ENCODE measurements at regions not wholly inside any gene's neighbourhood (a gene's known extent, or its start where the extent isn't known, plus 50 kb on each side); places are given as distances from the start of the nearest gene placed in this dataset.

DNA sequence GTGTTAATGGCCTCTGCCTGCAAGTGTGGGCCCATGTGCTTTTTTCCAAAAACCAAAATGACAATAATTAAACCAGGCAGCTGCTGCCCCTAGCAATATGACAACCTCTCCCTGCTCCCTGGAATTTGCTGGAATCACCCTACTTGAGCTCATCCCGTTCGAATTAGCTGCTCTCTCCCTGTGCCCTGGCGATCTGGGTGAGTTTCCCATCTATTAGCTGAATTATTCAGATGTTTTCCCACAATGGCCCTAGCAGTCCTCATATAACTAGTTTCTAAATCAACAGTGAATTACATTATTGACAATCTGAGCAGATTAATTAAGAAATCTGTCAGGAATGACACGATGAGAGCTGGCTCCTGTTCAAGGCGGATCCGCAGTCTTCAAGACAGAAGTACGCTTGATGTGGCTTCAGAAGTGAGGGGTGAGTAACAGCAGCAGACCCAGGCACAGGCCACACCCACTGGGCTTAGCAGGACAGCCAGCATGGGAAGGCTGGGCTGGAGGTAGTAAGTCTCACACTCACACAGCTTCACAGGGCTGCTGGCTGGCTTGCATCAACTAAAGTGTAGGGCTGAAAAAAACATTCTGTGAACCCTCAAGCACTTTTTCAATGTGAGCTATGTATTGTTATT is 366.2 kb upstream of the ID2 start:
- no peak overlapping the region for H3K4me3 ChIP-seq (ENCODE audit: low read depth, low read length)
- no CpG with 5 or more reads among the region's 7 CpGs for WGBS (ENCODE audit: extremely low coverage, insufficient coverage, insufficient read length)
- no peak overlapping the region for H3K27ac ChIP-seq (ENCODE audit: low read depth, low read length)

DNA sequence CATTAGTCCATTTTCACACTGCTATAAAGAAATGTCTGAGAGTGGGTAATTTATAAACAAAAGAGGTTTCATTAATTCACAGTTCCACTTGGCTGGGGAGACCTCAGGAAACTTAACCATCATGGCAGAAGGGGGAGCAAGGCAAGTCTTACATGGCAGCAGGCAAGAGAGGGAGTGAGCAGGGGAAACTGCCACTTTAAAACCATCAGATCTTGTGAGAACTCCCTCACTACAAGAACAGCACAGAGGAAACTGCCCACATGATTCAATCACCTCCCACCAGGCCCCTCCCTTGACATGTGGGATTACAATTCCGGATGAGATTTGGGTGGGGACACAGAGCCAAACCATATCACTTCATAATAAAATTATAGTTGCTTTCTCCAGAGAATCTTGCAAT is 365.5 kb upstream of the ID2 start:
- Histone ChIP-seq H3K4ac (ENCODE audit: low read depth, low read length) (no peak overlapping the region), H3K79me2 (ENCODE audit: control insufficient read depth, insufficient read depth, low read length, poor library complexity) (no peaks in the 10 kb centered on the region), H3K14ac (ENCODE audit: low read length) (no peak overlapping the region), H2BK120ac (ENCODE audit: insufficient read depth, low read length, poor library complexity) (no peak overlapping the region), H3K23ac (ENCODE audit: low read length) (no peak overlapping the region), H2BK12ac (ENCODE audit: low read length) (no peak overlapping the region), H3K4me2 (ENCODE audit: low read length) (no peak overlapping the region), H3K9me3 (ENCODE audit: insufficient read depth, low read depth, low read length) (peaks cover 3% of the 10 kb centered on the region), H3K18ac (ENCODE audit: low read length) (no peak overlapping the region), H4K91ac (ENCODE audit: low read depth, low read length) (no peak overlapping the region), H3K27me3 (ENCODE audit: insufficient read depth, low read length) (no peaks in the 10 kb centered on the region), H2AFZ (ENCODE audit: insufficient read depth, low read length, poor library complexity) (no peak overlapping the region), H4K8ac (ENCODE audit: low read depth, low read length) (no peak overlapping the region), H3K4me1 (ENCODE audit: control insufficient read depth in 1 of 2, insufficient read depth in 2 of 2, low read length in 2 of 2) (no peaks in the 10 kb centered on the region), H4K12ac (ENCODE audit: low read depth, low read length) (no peak overlapping the region), H2BK5ac (ENCODE audit: low read depth, low read length, poor library complexity) (no peak overlapping the region), H3K9ac (ENCODE audit: low read length) (no peak overlapping the region), H3K79me1 (ENCODE audit: low read length) (no peaks in the 10 kb centered on the region), H2AK5ac (ENCODE audit: low read length) (no peak overlapping the region), H3K27ac (ENCODE audit: low read depth, low read length) (no peak overlapping the region), H3K4me3 (ENCODE audit: low read depth, low read length) (no peak overlapping the region), H3K36me3 (ENCODE audit: control insufficient read depth in 1 of 2, insufficient read depth in 2 of 2, low read length in 2 of 2) (no peaks in the 10 kb centered on the region)
- no peak for DNase-seq
- WGBS (ENCODE audit: extremely low coverage, insufficient coverage, insufficient read length) = no CpG with 5 or more reads among the region's 1 CpG

More for the DNA sequence above, 366.2 kb upstream of the ID2 start:
- Histone ChIP-seq H3K9ac (ENCODE audit: low read length) (no peak overlapping the region), H2BK5ac (ENCODE audit: low read depth, low read length, poor library complexity) (no peak overlapping the region), H3K36me3 (ENCODE audit: control insufficient read depth in 1 of 2, insufficient read depth in 2 of 2, low read length in 2 of 2) (no peaks in the 10 kb centered on the region), H2BK12ac (ENCODE audit: low read length) (no peak overlapping the region), H2AK5ac (ENCODE audit: low read length) (no peak overlapping the region), H3K4me1 (ENCODE audit: control insufficient read depth in 1 of 2, insufficient read depth in 2 of 2, low read length in 2 of 2) (no peaks in the 10 kb centered on the region), H3K23ac (ENCODE audit: low read length) (no peak overlapping the region), H3K79me1 (ENCODE audit: low read length) (no peaks in the 10 kb centered on the region), H4K91ac (ENCODE audit: low read depth, low read length) (no peak overlapping the region), H4K8ac (ENCODE audit: low read depth, low read length) (no peak overlapping the region), H3K4me2 (ENCODE audit: low read length) (no peak overlapping the region), H2AFZ (ENCODE audit: insufficient read depth, low read length, poor library complexity) (no peak overlapping the region), H3K4ac (ENCODE audit: low read depth, low read length) (no peak overlapping the region), H3K79me2 (ENCODE audit: control insufficient read depth, insufficient read depth, low read length, poor library complexity) (no peaks in the 10 kb centered on the region), H4K12ac (ENCODE audit: low read depth, low read length) (no peak overlapping the region), H3K27me3 (ENCODE audit: insufficient read depth, low read length) (no peaks in the 10 kb centered on the region), H3K9me3 (ENCODE audit: insufficient read depth, low read depth, low read length) (peaks cover 3% of the 10 kb centered on the region), H3K14ac (ENCODE audit: low read length) (no peak overlapping the region), H3K18ac (ENCODE audit: low read length) (no peak overlapping the region), H2BK120ac (ENCODE audit: insufficient read depth, low read length, poor library complexity) (no peak overlapping the region)
- peak; percentile 71 to 79 for DNase-seq

DNA sequence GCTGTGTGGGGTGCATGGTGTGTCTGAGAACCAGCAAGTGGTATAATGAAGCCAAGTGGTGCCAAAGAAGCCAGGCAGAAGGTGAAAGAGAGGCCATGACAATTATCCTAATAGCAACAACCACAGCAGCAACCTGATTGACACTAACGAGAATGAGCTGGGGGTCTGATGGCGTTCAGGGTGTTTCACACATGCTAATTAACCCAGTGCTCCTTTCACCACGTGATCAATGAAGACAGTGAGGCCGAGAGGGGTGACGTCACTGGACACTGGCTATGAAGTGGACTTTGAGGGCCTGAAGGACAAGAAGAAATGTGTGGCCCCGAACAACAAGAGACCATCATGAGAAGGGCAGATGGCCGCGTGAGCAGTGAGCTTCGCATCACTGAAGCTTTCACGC is 364.4 kb upstream of the ID2 start:
- no peak overlapping the region for H4K8ac ChIP-seq (ENCODE audit: low read depth, low read length)
- H3K14ac ChIP-seq (ENCODE audit: low read length) = no peak overlapping the region
- H4K12ac ChIP-seq (ENCODE audit: low read depth, low read length) = no peak overlapping the region
- no peak overlapping the region for H2BK120ac ChIP-seq (ENCODE audit: insufficient read depth, low read length, poor library complexity)
- no peak overlapping the region for H2AFZ ChIP-seq (ENCODE audit: insufficient read depth, low read length, poor library complexity)
- H3K4me1 ChIP-seq (ENCODE audit: control insufficient read depth in 1 of 2, insufficient read depth in 2 of 2, low read length in 2 of 2) = no peaks in the 10 kb centered on the region
- H3K27me3 ChIP-seq (ENCODE audit: insufficient read depth, low read length) = no peaks in the 10 kb centered on the region
- no peak overlapping the region for H2AK5ac ChIP-seq (ENCODE audit: low read length)
- no peak overlapping the region for H2BK12ac ChIP-seq (ENCODE audit: low read length)
- H3K36me3 ChIP-seq (ENCODE audit: control insufficient read depth in 1 of 2, insufficient read depth in 2 of 2, low read length in 2 of 2) = no peaks in the 10 kb centered on the region
- peak in 1 of 2 donors; percentile 6 for DNase-seq
- no peak overlapping the region for H2BK5ac ChIP-seq (ENCODE audit: low read depth, low read length, poor library complexity)
- WGBS (ENCODE audit: extremely low coverage, insufficient coverage, insufficient read length) = no CpG with 5 or more reads among the region's 10 CpGs
- H3K9ac ChIP-seq (ENCODE audit: low read length) = no peak overlapping the region
- no peak overlapping the region for H3K4me2 ChIP-seq (ENCODE audit: low read length)
- H3K4me3 ChIP-seq (ENCODE audit: low read depth, low read length) = no peak overlapping the region
- H3K79me1 ChIP-seq (ENCODE audit: low read length) = no peaks in the 10 kb centered on the region
- H3K18ac ChIP-seq (ENCODE audit: low read length) = no peak overlapping the region
- no peak overlapping the region for H4K91ac ChIP-seq (ENCODE audit: low read depth, low read length)
- no peak overlapping the region for H3K4ac ChIP-seq (ENCODE audit: low read depth, low read length)
- H3K79me2 ChIP-seq (ENCODE audit: control insufficient read depth, insufficient read depth, low read length, poor library complexity) = no peaks in the 10 kb centered on the region
- peaks cover 3% of the 10 kb centered on the region for H3K9me3 ChIP-seq (ENCODE audit: insufficient read depth, low read depth, low read length)
- no peak overlapping the region for H3K23ac ChIP-seq (ENCODE audit: low read length)
- no peak overlapping the region for H3K27ac ChIP-seq (ENCODE audit: low read depth, low read length)

DNA sequence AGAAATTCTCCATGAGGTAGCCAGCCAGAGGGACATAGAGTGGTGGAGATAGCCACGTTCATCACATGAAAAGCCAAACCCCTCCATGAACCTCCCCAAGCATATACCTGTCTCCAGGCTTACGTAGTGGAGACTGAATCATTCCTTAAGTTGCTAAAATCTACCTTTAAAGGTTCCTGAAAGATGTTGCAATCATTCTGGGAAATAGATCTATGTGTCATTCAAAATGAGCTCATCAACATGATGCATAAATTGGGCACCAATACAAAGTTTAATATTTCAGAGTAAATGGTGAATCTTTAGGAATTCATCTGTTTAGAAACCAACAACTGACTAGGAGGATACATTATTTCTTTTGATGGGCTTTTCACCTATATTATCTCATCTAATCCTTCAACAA is 362.6 kb upstream of the ID2 start:
- no peak overlapping the region for H3K14ac ChIP-seq (ENCODE audit: low read length)
- H2BK120ac ChIP-seq (ENCODE audit: insufficient read depth, low read length, poor library complexity) = no peak overlapping the region
- no peaks in the 10 kb centered on the region for H3K79me2 ChIP-seq (ENCODE audit: control insufficient read depth, insufficient read depth, low read length, poor library complexity)
- no peak overlapping the region for H2BK12ac ChIP-seq (ENCODE audit: low read length)
- H3K9ac ChIP-seq (ENCODE audit: low read length) = no peak overlapping the region
- H4K8ac ChIP-seq (ENCODE audit: low read depth, low read length) = no peak overlapping the region
- no peaks in the 10 kb centered on the region for H3K36me3 ChIP-seq (ENCODE audit: control insufficient read depth in 1 of 2, insufficient read depth in 2 of 2, low read length in 2 of 2)
- H2AK5ac ChIP-seq (ENCODE audit: low read length) = no peak overlapping the region
- no peak overlapping the region for H4K12ac ChIP-seq (ENCODE audit: low read depth, low read length)
- no peak overlapping the region for H4K91ac ChIP-seq (ENCODE audit: low read depth, low read length)
- no peak overlapping the region for H2AFZ ChIP-seq (ENCODE audit: insufficient read depth, low read length, poor library complexity)
- H3K4me3 ChIP-seq (ENCODE audit: low read depth, low read length) = no peak overlapping the region
- no peak overlapping the region for H3K18ac ChIP-seq (ENCODE audit: low read length)
- no peak overlapping the region for H3K4me2 ChIP-seq (ENCODE audit: low read length)
- H3K27ac ChIP-seq (ENCODE audit: low read depth, low read length) = no peak overlapping the region
- no peak overlapping the region for H3K4ac ChIP-seq (ENCODE audit: low read depth, low read length)
- no peak overlapping the region for H2BK5ac ChIP-seq (ENCODE audit: low read depth, low read length, poor library complexity)
- H3K9me3 ChIP-seq (ENCODE audit: insufficient read depth, low read depth, low read length) = peaks cover 3% of the 10 kb centered on the region
- H3K79me1 ChIP-seq (ENCODE audit: low read length) = no peaks in the 10 kb centered on the region
- H3K4me1 ChIP-seq (ENCODE audit: control insufficient read depth in 1 of 2, insufficient read depth in 2 of 2, low read length in 2 of 2) = no peaks in the 10 kb centered on the region
- H3K23ac ChIP-seq (ENCODE audit: low read length) = no peak overlapping the region
- no CpG with 5 or more reads among the region's 2 CpGs for WGBS (ENCODE audit: extremely low coverage, insufficient coverage, insufficient read length)
- peak in 1 of 2 donors; percentile 17 for DNase-seq
- no peaks in the 10 kb centered on the region for H3K27me3 ChIP-seq (ENCODE audit: insufficient read depth, low read length)

Data from trophoblast cell (in vitro differentiated cells and primary cell).